ENCODE measurements at regions not wholly inside any gene's neighbourhood (a gene's known extent, or its start where the extent isn't known, plus 50 kb on each side); places are given as distances from the start of the nearest gene placed in this dataset.
"Not testable (repeated sequence)": the region's sequence is repeated elsewhere in the genome, so short reads cannot be mapped to it uniquely, and the experiment has no call there.

GRCh38 chr6:74568861-74569260 lies 637.0 kb downstream of the COL12A1 start:
- DNase-seq: no peak

GRCh38 chr6:74567923-74568290 lies 637.9 kb downstream of the COL12A1 start:
- DNase-seq: not testable (repeated sequence)

GRCh38 chr6:74567281-74567922 lies 638.5 kb downstream of the COL12A1 start:
- DNase-seq: no peak

GRCh38 chr6:74557236-74557635 lies 648.6 kb downstream of the COL12A1 start:
- DNase-seq: no peak

- no peak for DNase-seq
Observed at GRCh38 chr6:74554041-74554440, 651.8 kb downstream of the COL12A1 start.

- no peak for DNase-seq
Observed at GRCh38 chr6:74551896-74552295, 654.0 kb downstream of the COL12A1 start.

- DNase-seq: no peak
Observed at GRCh38 chr6:74550821-74551220, 655.0 kb downstream of the COL12A1 start.

GRCh38 chr6:74549746-74550145 lies 656.1 kb downstream of the COL12A1 start:
- no peak for DNase-seq

- DNase-seq: no peak
Observed at GRCh38 chr6:74534465-74535211, 671.2 kb downstream of the COL12A1 start.

GRCh38 chr6:74519163-74519562 lies 686.7 kb downstream of the COL12A1 start:
- DNase-seq: no peak

GRCh38 chr6:74518035-74518434 lies 687.8 kb downstream of the COL12A1 start:
- no peak for DNase-seq

- no peak for DNase-seq
Observed at GRCh38 chr6:74510878-74511277, 695.0 kb downstream of the COL12A1 start.

GRCh38 chr6:74507649-74508048 lies 698.2 kb downstream of the COL12A1 start:
- no peak for DNase-seq

GRCh38 chr6:74505391-74505790 lies 700.5 kb downstream of the COL12A1 start:
- DNase-seq: no peak

- no peak for DNase-seq
Observed at GRCh38 chr6:74504941-74505340, 700.9 kb downstream of the COL12A1 start.

GRCh38 chr6:74492587-74492986 lies 713.3 kb downstream of the COL12A1 start:
- DNase-seq: no peak

GRCh38 chr6:74491844-74492374 lies 713.9 kb downstream of the COL12A1 start:
- DNase-seq: no peak

- not testable (repeated sequence) for DNase-seq
Observed at GRCh38 chr6:74488726-74489125, 717.1 kb downstream of the COL12A1 start.

GRCh38 chr6:74482180-74482579 lies 723.7 kb downstream of the COL12A1 start:
- no peak for DNase-seq

- no peak for DNase-seq
Observed at GRCh38 chr6:74480561-74480960, 725.3 kb downstream of the COL12A1 start.

GRCh38 chr6:74479960-74480359 lies 725.9 kb downstream of the COL12A1 start:
- no peak for DNase-seq

- no peak for DNase-seq
Observed at GRCh38 chr6:74479420-74479819, 726.4 kb downstream of the COL12A1 start.

- DNase-seq: not testable (repeated sequence)
Observed at GRCh38 chr6:74474046-74474445, 731.8 kb downstream of the COL12A1 start.

GRCh38 chr6:74468552-74468951 lies 737.3 kb downstream of the COL12A1 start:
- not testable (repeated sequence) for DNase-seq
